Suprapubic skin (tissue), 4 donors: ENCODE measurements at regions not wholly inside any gene's neighbourhood (a gene's known extent, or its start where the extent isn't known, plus 50 kb on each side); places are given as distances from the start of the nearest gene placed in this dataset.

Experiments used
- DNase-seq, 2 donors: peaks; one replicate each; pipeline ENCODE4 v3.0.0-alpha.2; 2019; ENCODE audit warnings: low spot score in 2 of 2
- H3K27ac ChIP-seq: fragments of 200-600 bp; sonication (generic); one replicate; pipeline ENCODE4 v1.5.1; 2019
- H3K27me3 ChIP-seq: fragments of 200-600 bp; sonication (generic); one replicate; pipeline ENCODE4 v1.5.1; 2019
- H3K36me3 ChIP-seq: fragments of 200-600 bp; sonication (generic); one replicate; pipeline ENCODE4 v1.5.1; 2019
- H3K4me1 ChIP-seq: fragments of 200-600 bp; sonication (generic); one replicate; pipeline ENCODE4 v1.5.1; 2019
- H3K4me3 ChIP-seq: fragments of 200-600 bp; sonication (generic); one replicate; pipeline ENCODE4 v1.5.1; 2019; ENCODE audit warnings: mild to moderate bottlenecking
- H3K9me3 ChIP-seq: fragments of 200-600 bp; sonication (generic); one replicate; pipeline ENCODE4 v1.5.1; 2019
- EP300 ChIP-seq: sonication (generic); formaldehyde crosslinking; IDR thresholded peaks from one replicate; pipeline ENCODE4 v1.6.1; 2017; ENCODE audit warnings: antibody characterized with exemption
- POLR2A ChIP-seq, 2 donors: fragments of 450-650 bp; IDR thresholded peaks; one replicate each; pipeline ENCODE4 v1.6.1; 2017; ENCODE audit warnings: antibody characterized with exemption in 2 of 2, mild to moderate bottlenecking in 2 of 2, moderate library complexity in 2 of 2
- POLR2AphosphoS5 ChIP-seq, 3 donors: sonication (generic); formaldehyde crosslinking; IDR thresholded peaks; one replicate each; pipeline ENCODE4 v1.6.1; 2017; ENCODE audit warnings: antibody characterized with exemption in 3 of 3
- WGBS: methylation state at CpG from one replicate; pipeline ENCODE4 v1.1.5; 2018; 5-methylcytosine and 5-hydroxymethylcytosine counted together
- TF ChIP-seq, protein P1 (sequence below), 2 donors: fragments of 200-600 bp in 1 of 2; fragments of 450-650 bp in 1 of 2; sonication (generic) in 1 of 2; IDR thresholded peaks; one replicate each; pipeline ENCODE4 v1.5.1; 2016 to 2019; ENCODE audit warnings: antibody characterized with exemption in 2 of 2, mild to moderate bottlenecking in 1 of 2, moderate library complexity in 1 of 2

DNA sequence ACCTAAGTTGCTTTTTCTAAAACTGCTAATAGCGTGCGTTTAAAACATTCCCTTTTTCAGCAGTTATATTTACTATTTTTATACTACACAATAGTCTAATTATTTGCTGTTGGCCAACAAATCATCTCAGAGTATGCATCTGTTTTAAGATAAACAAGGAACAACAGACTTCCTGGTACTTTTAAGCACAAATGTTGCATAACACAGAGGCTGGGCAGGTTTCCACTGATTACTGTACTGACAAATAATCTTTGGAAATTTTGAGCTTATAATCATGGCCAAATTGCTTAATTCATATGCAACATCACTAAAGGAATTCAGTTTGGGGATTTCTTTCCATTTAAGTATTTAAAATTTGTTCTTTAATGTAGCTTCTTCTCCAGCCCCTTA, 737.4 kb upstream of the SALL3 start:
- Histone ChIP-seq H3K36me3 (no peaks in the 10 kb centered on the region), H3K4me3 (peak overlapping the region; percentile 26), H3K27me3 (peaks cover 11% of the 10 kb centered on the region), H3K27ac (no peak overlapping the region), H3K9me3 (no peaks in the 10 kb centered on the region), H3K4me1 (peaks cover 9% of the 10 kb centered on the region)
- TF ChIP-seq, protein P1, sequence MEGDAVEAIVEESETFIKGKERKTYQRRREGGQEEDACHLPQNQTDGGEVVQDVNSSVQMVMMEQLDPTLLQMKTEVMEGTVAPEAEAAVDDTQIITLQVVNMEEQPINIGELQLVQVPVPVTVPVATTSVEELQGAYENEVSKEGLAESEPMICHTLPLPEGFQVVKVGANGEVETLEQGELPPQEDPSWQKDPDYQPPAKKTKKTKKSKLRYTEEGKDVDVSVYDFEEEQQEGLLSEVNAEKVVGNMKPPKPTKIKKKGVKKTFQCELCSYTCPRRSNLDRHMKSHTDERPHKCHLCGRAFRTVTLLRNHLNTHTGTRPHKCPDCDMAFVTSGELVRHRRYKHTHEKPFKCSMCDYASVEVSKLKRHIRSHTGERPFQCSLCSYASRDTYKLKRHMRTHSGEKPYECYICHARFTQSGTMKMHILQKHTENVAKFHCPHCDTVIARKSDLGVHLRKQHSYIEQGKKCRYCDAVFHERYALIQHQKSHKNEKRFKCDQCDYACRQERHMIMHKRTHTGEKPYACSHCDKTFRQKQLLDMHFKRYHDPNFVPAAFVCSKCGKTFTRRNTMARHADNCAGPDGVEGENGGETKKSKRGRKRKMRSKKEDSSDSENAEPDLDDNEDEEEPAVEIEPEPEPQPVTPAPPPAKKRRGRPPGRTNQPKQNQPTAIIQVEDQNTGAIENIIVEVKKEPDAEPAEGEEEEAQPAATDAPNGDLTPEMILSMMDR (IDR thresholded peaks at IDR 0.05), result no peak
- TF ChIP-seq POLR2A (IDR thresholded peaks at IDR 0.05) (no peak), EP300 (no peak), POLR2AphosphoS5 (IDR thresholded peaks at IDR 0.05) (no peak)
- DNase-seq, result peak in 1 of 2 donors; percentile 80
- 10% methylated on average over 2 of the region's 2 CpGs for WGBS

DNA sequence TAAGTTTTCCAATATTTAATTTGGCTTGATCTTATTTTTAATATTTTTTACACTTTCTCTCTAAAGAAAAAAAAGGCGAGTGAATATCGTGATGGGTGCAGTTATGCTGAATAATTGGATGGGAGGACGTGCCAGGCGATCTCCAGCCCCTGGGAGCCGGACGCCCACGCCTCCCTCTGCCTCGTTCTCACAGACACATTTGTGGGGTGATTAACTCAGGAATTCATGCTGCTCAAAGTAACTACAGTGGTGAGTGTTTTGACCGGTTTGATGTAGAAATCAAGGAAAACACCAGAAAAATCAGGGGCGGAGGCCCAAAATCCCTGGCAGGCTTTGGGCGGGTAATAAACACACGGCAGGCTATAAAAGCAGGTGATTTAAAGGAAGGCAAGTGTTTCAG, 736.8 kb upstream of the SALL3 start:
- Histone ChIP-seq H3K36me3 (no peaks in the 10 kb centered on the region), H3K9me3 (no peaks in the 10 kb centered on the region), H3K4me3 (no peak overlapping the region), H3K27me3 (peaks cover 17% of the 10 kb centered on the region), H3K27ac (no peak overlapping the region), H3K4me1 (peaks cover 9% of the 10 kb centered on the region)
- TF ChIP-seq POLR2A (IDR thresholded peaks at IDR 0.05), result no peak
- TF ChIP-seq, protein P1 (IDR thresholded peaks at IDR 0.05), result no peak
- no peak for TF ChIP-seq EP300
- no peak for TF ChIP-seq POLR2AphosphoS5 (IDR thresholded peaks at IDR 0.05)
- 24% methylated on average over 12 of the region's 12 CpGs for WGBS
- no peak for DNase-seq

DNA sequence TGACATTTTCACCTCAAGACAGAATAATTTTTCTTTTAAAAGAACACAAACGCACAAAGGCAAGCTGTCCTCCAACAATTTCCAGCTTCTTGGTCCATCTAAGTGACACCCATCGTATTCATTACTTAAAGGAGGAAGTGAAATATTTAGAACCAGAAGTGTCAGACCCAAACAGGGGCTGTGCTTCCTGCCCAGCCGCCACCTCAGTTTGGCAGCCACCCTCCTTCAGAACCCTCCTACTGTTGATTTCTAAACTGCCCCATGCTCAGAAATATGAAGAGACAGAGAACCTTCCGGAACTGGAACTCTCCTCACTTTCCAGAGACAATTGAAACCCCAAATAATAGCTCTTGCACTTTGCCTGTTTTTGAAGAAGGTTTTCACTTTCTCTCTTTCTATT, 734.8 kb upstream of the SALL3 start:
- Histone ChIP-seq H3K36me3 (no peaks in the 10 kb centered on the region), H3K4me3 (no peak overlapping the region), H3K27me3 (peaks cover 24% of the 10 kb centered on the region), H3K4me1 (peaks cover 9% of the 10 kb centered on the region), H3K9me3 (no peaks in the 10 kb centered on the region), H3K27ac (no peak overlapping the region)
- WGBS, result 68% methylated on average over 4 of the region's 4 CpGs
- TF ChIP-seq EP300, result no peak
- TF ChIP-seq, protein P1 (IDR thresholded peaks at IDR 0.05), result no peak
- no peak for TF ChIP-seq POLR2A (IDR thresholded peaks at IDR 0.05)
- TF ChIP-seq POLR2AphosphoS5 (IDR thresholded peaks at IDR 0.05), result no peak
- no peak for DNase-seq

DNA sequence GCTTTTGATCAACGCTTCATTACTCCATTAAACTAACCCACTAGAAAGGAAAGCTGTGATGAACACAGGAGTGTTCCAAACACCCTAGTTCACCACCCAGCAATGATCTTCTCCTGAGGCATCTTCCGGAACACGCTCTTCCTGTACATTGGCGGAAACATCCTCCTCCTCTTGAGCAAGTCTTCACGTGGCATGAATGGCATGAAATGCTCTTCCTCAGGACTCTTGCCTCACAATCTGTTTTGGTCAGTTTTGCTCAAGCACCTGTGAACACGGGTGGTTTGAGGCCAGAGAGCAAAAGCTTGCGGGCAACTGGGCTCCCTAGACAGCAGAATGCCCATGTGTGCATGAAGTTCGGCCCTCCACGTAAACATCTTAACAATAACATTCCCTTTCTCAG, 734.2 kb upstream of the SALL3 start:
- no peak for DNase-seq
- WGBS, result 91% methylated on average over 9 of the region's 9 CpGs
- H3K4me1 ChIP-seq, result peaks cover 9% of the 10 kb centered on the region
- no peaks in the 10 kb centered on the region for H3K36me3 ChIP-seq
- no peak overlapping the region for H3K27ac ChIP-seq
- no peak overlapping the region for H3K4me3 ChIP-seq
- H3K9me3 ChIP-seq, result no peaks in the 10 kb centered on the region
- H3K27me3 ChIP-seq, result peaks cover 24% of the 10 kb centered on the region
- TF ChIP-seq EP300 (no peak), POLR2AphosphoS5 (IDR thresholded peaks at IDR 0.05) (no peak), POLR2A (IDR thresholded peaks at IDR 0.05) (no peak)
- TF ChIP-seq, protein P1 (IDR thresholded peaks at IDR 0.05), result no peak

DNA sequence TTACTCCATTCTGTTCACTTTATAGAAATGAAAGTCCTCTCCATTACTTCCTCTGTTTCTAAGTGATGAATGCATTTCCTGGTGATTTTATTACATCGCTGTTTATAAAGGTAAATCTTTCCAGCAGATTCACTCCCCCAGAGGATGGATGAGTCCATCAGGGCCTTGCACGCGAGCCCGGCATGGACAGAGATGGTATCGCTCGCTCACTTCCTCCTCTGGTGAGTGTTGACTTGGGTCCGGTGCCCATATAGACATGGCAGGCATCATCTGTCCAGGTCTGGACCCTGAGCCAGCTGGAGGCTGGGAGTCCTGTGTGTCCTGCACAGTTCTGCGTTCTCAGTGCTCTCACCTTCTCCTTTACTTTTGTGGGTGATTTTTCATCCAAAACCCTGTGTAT, 733.6 kb upstream of the SALL3 start:
- TF ChIP-seq EP300 (no peak), POLR2AphosphoS5 (IDR thresholded peaks at IDR 0.05) (no peak), POLR2A (IDR thresholded peaks at IDR 0.05) (no peak)
- TF ChIP-seq, protein P1 (IDR thresholded peaks at IDR 0.05), result no peak
- no peak for DNase-seq
- H3K36me3 ChIP-seq, result no peaks in the 10 kb centered on the region
- no peak overlapping the region for H3K4me3 ChIP-seq
- no peak overlapping the region for H3K27ac ChIP-seq
- H3K9me3 ChIP-seq, result no peaks in the 10 kb centered on the region
- 97% methylated on average over 8 of the region's 8 CpGs for WGBS
- H3K4me1 ChIP-seq, result peaks cover 9% of the 10 kb centered on the region
- H3K27me3 ChIP-seq, result peaks cover 25% of the 10 kb centered on the region
